ENCODE measurements at regions not wholly inside any gene's neighbourhood (a gene's known extent, or its start where the extent isn't known, plus 50 kb on each side); places are given as distances from the start of the nearest gene placed in this dataset.

DNA sequence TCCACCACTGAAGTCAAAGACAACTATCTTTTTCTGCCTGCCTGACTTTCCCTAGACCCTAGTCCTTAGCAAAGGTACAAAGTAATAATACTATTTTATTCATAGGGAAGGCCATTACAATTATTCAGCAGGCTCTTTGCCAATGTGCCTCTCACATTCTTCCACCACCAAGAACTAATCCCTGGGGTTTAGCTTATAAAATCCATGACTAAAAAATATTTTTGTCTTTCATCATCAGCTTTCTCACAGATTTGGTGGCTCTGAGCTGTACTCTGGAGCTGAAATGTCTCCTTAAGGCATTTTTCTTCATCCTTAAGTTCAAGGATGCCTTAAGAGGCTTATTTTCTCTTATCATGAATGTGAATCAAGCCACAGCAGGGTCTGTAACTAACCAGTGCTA, 96.1 kb downstream of the OXGR1 start:
- TF ChIP-seq ATF7 (IDR thresholded peaks at IDR 0.05), result no peak
- no peak for TF ChIP-seq ATF7 (CRISPR knock-in tag; IDR thresholded peaks at IDR 0.05)
- TF ChIP-seq, protein P1, sequence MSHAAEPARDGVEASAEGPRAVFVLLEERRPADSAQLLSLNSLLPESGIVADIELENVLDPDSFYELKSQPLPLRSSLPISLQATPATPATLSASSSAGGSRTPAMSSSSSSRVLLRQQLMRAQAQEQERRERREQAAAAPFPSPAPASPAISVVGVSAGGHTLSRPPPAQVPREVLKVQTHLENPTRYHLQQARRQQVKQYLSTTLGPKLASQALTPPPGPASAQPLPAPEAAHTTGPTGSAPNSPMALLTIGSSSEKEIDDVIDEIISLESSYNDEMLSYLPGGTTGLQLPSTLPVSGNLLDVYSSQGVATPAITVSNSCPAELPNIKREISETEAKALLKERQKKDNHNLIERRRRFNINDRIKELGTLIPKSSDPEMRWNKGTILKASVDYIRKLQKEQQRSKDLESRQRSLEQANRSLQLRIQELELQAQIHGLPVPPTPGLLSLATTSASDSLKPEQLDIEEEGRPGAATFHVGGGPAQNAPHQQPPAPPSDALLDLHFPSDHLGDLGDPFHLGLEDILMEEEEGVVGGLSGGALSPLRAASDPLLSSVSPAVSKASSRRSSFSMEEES (CRISPR knock-in tag; IDR thresholded peaks at IDR 0.05), result no peak
